Stimulated activated CD4-positive, alpha-beta T cell treated with anti-CD3 and anti-CD28 coated beads, Interleukin-15, amount 100 ng/mL, for 1 hour (primary cell): ENCODE measurements at regions not wholly inside any gene's neighbourhood (a gene's known extent, or its start where the extent isn't known, plus 50 kb on each side); places are given as distances from the start of the nearest gene placed in this dataset.

Experiments
- DNase-seq, 2 donors: peaks; one replicate each; pipeline ENCODE4 v3.0.0-alpha.2; 2020; ENCODE audit warnings: low read depth in 1 of 2, low spot score in 1 of 2

DNA sequence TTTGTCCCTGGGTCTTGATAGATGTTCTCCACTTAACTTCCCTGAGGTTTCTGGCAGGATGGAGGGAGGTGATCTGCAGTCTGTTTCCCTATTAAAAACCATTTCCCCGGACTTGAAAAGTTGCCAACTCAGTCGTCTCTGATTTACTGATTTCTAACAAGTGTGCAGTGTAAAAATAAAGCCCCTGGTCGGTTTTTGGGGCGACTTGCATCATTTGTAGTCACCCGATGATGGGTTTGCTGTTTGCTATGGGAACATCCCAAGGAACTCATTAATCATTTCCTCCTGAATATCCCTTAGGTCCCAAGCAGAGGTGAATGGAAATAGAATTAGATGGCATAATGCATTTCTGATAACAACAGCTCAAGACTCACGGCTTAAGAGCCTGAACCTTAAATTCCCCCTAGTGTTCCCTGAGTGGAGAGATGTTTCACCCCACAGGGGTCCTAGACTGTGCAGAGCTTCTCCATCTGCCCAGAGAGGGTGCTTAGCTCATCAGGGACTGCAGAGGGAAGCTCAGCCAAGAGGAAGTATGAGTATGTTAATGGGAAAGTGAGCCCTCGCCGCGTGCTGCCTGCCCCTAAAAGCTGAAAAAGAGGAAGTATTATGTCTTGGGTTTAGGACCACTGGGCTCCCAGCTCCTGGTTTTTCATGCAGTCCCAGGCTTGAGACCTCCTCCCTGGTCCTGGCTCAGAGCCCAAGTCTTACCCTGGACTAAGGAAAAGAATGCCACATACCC is 115.1 kb upstream of the DAP start:
- DNase-seq = no peak

DNA sequence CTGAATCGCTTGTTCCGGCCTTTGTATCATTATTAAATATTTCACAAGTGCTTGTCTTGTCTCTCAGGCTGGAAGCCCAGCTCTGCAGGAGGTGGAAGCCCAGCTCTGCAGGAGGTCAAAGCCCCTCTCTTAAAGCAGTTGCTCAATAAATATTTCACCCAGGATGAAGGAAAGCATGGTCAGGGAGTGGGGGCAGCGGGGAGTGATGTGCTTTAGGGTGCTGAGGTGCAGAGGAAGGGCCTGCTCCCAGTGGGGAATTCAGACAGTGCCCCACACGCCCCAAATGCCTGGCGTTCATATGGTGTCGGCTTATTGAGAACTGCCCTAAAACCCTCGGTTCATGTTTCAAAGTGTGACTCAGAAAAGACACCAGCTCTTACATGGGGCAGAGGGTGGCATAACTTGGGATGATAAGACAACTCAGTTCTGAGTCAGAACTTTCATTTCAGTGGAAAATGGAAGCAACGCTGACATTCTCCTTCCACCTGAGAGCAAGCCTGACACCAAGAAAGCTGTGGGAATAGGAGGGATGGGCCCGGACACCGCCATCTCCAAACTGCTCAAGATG is 114.3 kb upstream of the DAP start:
- no peak for DNase-seq

DNA sequence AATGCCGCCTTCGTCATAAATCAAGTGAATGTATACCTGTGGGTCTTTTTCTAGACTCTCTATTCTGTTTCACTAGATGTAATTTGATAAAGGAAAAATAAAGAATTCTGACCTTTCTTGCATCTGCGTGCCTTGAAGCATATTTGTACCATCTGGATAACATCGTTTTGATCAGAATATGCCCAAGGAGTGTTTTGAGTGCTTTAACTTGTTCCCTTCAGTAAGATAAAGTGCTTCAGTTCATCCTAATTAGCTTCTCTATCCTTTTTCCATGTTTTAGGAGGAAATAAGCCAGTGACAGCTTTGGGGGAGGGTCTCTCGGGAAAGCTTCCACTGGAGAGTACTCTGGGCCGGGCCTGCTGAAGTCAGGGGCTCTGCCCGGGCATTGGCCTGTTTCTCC is 113.5 kb upstream of the DAP start:
- DNase-seq = no peak

DNA sequence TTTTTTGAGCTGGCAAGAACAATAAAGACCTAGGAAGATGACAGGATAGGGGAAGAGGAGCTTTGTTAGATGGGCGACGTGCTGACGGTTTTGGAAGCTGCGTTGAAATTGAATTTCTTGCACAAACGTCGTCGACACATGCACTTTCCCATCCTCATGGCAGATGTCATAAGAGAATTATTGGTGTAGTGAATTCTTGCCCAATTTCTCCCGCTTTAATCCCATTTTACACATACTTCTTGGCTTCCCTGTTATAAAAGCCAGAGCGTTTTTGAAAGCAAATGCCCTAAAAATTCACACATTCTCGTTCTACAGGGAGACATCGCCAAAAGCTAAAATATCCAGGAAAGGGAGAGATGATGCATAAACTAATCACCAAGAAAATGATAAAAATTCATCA is 109.8 kb upstream of the DAP start:
- DNase-seq = no peak

DNA sequence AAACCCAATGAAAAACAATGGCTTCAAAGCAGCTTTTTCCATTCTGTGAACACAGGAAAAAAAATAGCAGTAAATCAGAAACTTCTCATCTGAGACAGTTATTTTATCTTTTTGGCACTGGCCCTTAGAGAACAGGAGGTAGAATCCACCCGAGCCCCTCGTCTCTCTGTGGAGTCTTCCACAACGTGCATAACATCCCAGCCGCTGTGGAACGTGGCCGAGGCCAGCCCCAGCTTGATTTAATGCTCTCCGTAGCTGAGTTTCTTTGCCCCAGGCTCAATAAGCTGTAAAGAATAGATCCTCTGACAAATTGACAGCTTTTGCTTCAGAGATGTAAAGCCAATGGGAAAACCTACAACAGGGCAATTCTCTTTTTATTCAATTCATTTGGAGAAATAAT is 107.9 kb upstream of the DAP start:
- no peak for DNase-seq

DNA sequence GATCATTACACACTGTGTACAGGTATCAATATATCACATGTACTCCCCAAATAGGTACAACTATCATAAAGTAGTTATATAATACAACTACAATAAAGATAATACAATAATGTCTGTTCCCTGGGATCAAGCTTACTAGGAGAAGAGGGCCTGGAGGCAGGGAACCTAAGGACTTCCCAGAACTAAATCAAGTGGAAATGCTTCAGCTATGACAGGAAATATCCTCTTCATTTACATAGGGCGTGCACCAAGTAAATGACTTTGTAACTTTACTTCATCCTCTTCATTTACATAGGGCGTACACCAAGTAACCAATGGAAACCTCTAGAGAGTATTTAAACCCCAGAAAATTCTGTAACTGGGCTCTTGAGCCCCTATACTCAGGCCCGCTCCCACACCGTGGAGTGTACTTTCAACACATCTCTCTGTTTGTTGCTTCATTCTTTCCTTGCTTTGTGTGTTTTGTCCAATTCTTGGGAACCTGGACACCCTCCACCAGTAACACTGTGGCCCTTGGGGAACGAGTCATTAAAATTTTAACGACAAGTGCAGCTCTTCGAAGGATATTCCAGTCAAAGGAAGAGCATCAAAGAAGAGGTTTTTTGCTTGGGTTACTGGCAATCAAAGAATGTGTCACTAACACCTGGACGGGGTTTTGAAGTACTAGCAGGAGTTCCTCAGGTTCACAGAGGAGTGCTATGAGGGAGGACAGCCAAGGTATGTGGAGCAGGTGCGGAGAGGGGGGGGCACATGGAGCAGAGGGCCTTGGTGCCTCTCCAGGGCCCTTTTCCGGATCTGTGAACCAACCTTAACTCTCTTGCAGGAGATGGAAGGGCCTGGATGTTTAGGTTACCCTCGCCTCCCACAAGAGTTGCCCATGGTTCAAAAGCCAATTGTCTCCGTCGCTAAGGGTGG is 106.6 kb upstream of the DAP start:
- DNase-seq = no peak

DNA sequence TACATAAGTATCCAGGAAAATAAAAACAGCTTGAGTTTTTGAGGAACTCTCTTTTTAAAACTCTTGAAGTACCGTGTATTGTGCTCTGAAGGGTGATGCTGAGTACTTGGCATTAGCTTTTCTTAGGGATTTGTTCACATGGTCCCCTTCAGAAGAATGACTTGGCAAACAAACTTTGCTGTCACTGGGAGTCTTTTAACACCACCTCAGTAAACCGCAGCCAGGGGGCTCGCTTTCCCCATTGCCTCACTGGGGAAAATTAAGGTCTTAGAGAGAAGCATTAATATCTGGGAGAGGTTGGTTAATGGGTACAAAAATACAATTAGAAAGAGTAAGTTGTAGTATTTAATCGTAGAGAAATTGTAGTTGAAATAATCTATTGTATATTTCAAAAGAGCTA is 105.9 kb upstream of the DAP start:
- no peak for DNase-seq

DNA sequence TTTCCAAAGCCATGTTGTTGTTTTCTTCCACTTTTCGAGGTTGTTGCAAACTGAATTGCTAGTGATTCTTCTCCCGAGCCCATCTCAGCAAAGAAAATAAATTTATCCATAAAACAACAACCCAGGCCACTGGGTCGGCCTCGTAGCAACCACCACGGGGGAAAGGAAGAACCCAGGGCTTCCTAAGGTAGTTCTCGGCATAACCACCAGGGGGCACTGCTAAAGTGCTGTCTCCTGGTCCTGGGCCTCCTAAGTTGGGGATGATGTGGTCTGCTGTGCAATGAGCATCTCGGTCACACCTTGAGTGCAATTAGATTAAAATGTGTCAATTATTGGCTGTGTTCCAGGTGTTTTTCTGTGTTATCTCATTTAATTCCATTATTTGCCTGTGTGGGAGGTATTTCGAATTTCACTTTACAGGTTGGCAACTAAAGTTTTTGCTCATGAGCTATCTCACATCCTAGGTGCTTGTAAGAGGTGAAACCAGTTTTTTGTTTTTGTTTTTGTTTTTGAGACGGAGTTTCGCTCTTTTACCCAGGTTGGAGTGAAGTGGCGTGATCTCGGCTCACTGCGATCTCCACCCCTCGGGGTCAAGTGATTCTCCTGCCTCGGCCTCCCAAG is 102.8 kb upstream of the DAP start:
- DNase-seq = peak in 1 of 2 donors; percentile 12

DNA sequence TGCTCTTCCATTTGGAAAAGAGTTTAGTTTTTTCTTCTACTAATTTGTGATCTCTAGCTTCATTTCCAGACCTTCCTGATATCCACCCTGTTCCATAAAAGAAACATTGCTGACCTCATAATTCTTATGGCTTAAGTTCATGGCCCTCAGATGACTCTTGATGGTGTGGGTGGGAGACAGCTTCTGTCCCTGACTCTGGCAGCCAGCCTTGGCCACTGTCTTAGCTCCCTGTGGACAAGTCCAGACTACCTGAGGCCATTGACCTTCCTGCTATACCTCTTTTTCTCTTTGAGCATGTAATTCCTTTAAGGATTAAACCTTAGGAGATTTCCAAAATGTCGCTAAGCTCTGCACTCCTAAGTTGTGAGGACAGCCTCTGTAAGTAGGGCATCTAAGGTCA is 101.1 kb upstream of the DAP start:
- DNase-seq = no peak

DNA sequence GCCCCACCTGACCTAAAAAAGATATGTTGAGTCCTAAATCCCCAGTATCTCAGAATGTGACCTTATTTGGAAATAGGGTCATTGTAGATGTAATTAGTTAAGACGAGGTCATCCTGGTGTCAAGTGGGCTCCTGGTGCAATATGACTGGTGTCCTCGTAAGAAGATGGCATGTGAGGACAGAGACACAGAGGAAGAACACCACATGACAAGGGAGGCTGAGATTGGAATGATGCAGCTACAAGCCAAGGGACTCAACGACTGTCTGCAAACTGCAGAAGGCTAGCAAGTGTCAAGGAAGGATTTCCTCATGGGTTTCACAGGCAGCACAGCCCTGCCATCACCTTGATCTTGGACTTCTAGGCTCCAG is 100.4 kb upstream of the DAP start:
- no peak for DNase-seq

DNA sequence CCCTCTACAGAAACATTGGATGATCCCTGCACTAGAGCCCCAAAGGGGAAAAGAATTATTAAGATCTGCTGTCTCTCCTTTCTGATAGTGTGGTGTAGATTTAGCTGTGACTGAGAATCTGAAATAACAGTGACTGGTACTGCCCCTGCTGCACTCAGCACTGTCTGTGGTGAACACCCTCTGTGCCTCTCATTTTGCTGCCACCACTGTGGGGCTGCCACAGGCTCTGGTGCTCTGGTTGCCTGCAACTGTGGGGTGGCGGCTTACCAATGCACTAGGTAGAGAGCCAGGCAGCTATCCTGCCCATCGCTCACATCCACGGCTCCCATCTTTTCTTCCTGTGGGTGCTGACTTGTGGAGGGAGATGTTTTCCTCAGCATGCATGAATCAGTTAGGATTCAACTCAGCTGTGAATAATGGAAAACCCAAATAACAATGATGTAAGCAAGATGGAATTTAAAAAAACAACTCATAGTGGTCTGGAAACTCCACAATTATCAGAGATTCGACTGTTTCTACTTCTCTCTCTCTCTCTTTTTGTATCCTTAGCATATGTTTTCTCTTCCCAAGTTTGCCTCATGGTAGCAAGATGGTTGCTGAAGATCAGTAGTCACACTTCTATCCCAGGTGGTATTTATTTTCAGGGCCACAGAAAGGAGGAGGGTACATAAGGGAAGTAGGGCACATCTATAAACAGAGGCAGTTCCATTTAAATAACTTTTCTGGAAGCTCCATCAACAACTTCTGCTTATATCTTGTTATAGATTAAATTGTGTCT is 99.8 kb upstream of the DAP start:
- no peak for DNase-seq

DNA sequence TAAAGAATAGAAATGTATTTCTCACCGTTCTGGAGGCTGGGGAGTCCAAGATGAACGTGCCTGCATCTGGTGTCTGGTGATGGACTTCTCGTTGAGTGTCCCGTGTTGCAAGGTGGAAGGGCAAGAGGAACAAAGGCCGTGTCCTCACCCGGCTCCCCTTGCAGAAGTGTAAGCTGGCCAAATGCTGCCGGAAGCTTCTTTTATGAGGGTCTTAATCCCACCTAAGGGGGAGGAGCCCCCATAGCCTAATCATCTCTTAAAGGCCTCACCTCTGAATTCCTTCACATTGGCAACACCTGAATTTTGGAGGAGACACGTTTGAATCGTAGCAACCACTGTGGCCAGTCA is 99.1 kb upstream of the DAP start:
- no peak for DNase-seq

DNA sequence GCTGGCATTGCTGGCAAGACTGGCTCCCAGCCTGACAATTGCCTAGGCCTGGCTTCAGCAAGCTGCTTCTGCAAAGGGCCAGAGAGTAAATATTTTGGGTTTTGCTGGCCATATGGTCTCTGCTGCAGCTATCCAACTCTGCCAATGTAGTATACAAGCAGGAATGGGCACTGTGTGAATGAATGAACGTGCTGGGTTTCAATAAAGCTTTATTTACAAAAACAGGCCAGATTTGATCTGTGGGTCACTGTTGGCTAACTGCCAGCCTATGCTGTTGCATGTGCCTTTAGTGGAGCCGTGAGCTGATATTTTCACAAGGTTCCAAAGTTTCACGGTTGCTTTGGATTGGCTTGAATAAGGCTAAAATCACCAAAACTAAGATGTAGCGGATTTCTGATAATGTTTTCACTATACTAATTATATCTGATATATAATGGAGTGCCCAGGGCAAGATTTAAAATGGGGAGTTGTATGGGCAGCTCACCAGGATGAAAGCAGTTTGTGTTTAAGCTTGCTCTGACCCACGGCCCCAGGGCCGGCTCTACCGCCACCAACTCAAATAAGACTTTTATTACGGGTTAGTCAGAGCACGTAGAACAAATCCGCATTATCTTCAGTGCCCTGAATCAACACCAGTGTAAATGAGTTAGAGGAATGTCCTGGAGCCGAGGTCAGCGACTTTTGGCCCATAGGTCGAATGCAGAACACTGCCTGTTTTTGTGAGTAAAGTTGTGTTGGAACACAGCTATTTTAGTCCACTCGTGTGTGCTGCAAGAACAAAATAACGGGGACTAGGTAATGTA is 98.6 kb upstream of the DAP start:
- no peak for DNase-seq

DNA sequence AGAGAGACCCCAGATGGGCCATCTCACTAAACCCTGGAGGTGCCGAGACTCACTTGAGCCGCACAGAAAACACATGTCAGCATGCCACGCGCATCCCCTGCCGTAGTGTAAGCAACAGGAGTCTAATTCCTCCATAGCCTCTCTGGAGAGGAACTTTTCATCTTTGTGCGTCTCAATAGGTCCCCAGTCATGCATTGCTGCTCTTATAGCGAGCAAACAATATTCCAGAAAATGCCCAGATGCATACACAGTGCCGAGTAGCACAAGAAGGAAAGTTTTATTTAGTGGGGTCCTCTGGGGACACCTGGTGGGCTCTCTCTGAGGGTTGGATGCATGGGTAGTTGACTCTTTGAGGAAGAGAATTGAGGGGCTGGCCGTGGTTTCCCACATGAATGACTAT is 97.9 kb upstream of the DAP start:
- DNase-seq = no peak

DNA sequence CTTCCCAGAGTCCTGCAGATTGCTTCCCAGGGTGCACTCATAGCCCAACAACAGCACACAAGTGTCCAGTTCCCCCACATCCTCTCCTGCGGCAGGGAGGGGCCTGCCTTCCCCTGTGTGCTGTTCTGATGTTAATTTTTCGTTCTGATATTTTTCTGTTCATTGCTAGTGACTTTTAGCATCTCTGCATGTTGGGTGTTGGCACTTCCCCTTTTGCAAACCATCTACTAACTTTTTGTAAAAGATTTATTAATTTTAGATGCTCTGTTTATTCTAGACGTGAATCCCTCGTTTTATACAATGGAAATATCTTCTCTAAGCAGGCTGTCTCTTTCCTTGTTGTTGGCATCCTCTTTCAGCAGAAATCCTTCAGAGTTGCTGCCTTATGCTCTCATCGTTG is 97.3 kb upstream of the DAP start:
- DNase-seq = no peak

DNA sequence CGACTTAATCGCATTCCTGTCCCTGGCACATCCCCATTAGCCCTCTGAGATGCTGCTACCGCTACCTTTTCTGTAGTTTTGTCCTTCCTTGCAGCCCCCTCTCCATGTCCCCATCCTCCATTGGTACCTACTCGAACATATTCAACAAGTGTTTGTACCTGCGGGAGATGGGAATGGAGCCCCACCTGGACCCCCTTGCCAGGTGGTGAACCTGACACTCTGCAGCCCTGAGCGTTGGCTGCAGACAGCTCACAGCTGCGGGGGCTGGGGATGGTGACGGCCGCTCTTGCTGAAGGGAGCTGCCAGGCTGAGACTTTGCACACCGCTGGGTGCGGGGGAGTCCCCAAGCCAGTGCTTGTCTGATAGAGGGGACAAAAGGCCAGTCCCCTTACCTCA is 96.3 kb upstream of the DAP start:
- no peak for DNase-seq

DNA sequence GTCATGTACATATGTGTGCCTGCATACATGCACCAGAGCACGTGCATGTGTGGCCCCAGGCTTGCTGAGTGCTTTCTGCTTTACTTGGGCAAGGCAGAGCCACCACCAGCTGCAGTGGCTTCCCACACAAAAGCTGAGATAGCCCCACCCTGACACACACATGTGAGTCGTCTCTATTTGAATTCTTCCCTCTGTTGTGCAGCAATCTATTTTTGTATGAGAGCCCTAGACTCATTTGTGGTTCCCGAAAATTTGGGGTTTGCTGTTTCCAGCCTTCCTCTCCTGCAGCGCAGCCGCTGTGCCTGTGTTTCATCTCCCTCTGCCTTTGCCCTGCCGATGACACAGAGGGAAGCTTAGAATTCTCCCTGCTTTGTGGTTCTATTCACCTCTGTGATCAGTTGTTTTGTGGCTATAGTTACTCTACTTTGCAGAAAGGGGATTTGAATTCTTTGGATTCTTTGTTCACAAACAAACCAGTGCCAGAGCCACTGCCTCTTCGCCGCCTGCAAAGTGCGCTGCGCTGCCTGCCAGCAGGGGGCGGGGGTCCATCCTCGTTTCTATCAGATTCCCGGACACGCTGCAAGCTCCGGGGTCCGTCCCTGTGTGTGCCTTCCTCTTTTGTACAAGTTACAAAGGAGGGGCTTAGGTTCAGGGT is 95.8 kb upstream of the DAP start:
- DNase-seq = peak in 1 of 2 donors; percentile 10

DNA sequence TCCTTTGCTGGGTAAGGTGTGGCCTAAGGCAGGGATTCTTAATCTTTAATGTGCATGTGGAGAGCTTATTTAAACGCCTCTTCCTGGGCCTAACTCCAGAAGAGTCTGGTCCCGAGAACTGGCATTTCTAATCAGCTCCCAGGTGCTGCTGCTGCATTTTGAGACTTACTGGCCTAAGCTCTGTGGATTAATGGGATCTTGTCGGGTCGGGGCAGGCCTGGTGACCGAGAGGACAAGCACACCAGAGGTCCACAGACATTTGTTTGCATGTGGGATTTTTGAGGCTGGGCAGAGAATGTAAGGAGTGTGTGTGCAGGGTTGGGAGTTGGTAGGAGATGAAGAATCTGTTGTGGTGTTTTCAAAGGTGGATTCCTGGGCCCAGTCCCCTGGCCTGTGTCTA is 95.0 kb upstream of the DAP start:
- DNase-seq = no peak

DNA sequence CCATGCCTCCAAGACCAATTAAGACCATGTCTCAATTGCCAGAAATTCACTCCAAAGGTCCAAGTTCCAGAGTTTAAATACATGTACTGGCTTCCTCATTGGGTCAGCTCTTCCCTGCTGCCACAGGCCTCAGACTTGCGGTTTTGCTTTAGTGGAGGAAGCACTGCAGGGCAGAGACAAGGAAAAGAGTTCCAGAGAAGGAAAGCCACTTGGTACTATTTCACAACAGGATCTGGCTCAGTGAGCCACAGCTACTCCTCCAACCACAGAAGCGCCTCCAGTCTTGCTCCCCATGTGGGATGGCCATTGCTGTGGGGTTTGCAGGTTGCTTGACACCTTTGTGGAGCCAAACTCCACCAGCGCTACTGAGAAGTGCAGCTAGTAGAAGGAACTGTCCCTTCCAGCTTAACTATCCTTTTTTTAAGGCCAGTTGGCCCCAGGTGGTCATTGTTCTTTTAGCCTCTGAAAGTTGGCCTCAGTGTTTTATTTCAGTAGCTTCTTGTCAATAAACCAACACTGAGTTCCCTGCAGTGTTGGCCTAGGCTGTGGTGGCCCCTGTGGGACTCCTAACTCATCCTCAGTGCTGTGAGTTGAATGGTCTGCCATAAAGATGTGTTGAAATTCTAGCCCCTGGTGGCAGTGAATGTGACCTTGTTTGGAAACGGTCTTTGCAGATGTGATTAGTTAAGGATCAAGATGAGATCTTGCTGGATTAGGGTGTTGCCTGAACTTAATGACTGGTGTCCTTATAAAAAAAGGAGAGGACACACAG is 93.7 kb upstream of the DAP start:
- DNase-seq = no peak
